Gastroesophageal sphincter (tissue), 4 donors: ENCODE measurements at regions not wholly inside any gene's neighbourhood (a gene's known extent, or its start where the extent isn't known, plus 50 kb on each side); places are given as distances from the start of the nearest gene placed in this dataset.

Source experiments
- ATAC-seq: fragments of 150-250 bp; one replicate; pipeline ENCODE4 v1.9.1; 2016; ENCODE audit warnings: mild to moderate bottlenecking, moderate library complexity
- H3K27ac ChIP-seq, 4 donors: fragments of 200-600 bp; sonication (generic) in 3 of 4; 1 replicate in 3 of 4; 2 replicates in 1 of 4; pipeline ENCODE4 v1.5.1; 2016 to 2019
- H3K27me3 ChIP-seq: fragments of 200-600 bp; sonication (generic); one replicate; pipeline ENCODE4 v1.5.1; 2019
- H3K36me3 ChIP-seq, 2 donors: fragments of 200-600 bp; sonication (generic); one replicate each; pipeline ENCODE4 v1.5.1; 2019; ENCODE audit warnings: control low read depth in 1 of 2
- H3K4me1 ChIP-seq, 3 donors: fragments of 200-600 bp; sonication (generic); 1 replicate in 2 of 3; 2 replicates in 1 of 3; pipeline ENCODE4 v1.5.1; 2016 to 2019; ENCODE audit warnings: control low read depth in 2 of 3
- H3K4me3 ChIP-seq, 2 donors: fragments of 200-600 bp; sonication (generic); one replicate each; pipeline ENCODE4 v1.5.1; 2019; ENCODE audit warnings: mild to moderate bottlenecking in 1 of 2, moderate library complexity in 1 of 2
- H3K9me3 ChIP-seq, 3 donors: fragments of 200-600 bp; sonication (generic); one replicate each; pipeline ENCODE4 v1.5.1; 2017 to 2019; ENCODE audit warnings: control low read depth in 2 of 3
- EP300 ChIP-seq: sonication (generic); formaldehyde crosslinking; IDR thresholded peaks from one replicate; pipeline ENCODE4 v1.6.1; 2017; ENCODE audit warnings: antibody characterized with exemption, mild to moderate bottlenecking
- POLR2A ChIP-seq, 2 donors: fragments of 450-650 bp; IDR thresholded peaks; one replicate each; pipeline ENCODE4 v1.6.1; 2017; ENCODE audit warnings: antibody characterized with exemption in 2 of 2, mild to moderate bottlenecking in 2 of 2, moderate library complexity in 1 of 2
- POLR2AphosphoS5 ChIP-seq: sonication (generic); formaldehyde crosslinking; IDR thresholded peaks from one replicate; pipeline ENCODE4 v1.6.1; 2017; ENCODE audit warnings: antibody characterized with exemption
- WGBS, 2 donors: methylation state at CpG; one replicate each; pipeline ENCODE4 v1.1.5; 2018; ENCODE audit warnings: low coverage in 1 of 2; 5-methylcytosine and 5-hydroxymethylcytosine counted together
- TF ChIP-seq, protein P1 (sequence below), 4 experiments: fragments of 200-600 bp in 2 of 4; fragments of 450-650 bp in 2 of 4; sonication (generic) in 1 of 4; IDR thresholded peaks; one replicate each; pipeline ENCODE4 v1.5.1; 2017 to 2019; ENCODE audit warnings: antibody characterized with exemption in 4 of 4, mild to moderate bottlenecking in 2 of 4, moderate library complexity in 2 of 4

DNA sequence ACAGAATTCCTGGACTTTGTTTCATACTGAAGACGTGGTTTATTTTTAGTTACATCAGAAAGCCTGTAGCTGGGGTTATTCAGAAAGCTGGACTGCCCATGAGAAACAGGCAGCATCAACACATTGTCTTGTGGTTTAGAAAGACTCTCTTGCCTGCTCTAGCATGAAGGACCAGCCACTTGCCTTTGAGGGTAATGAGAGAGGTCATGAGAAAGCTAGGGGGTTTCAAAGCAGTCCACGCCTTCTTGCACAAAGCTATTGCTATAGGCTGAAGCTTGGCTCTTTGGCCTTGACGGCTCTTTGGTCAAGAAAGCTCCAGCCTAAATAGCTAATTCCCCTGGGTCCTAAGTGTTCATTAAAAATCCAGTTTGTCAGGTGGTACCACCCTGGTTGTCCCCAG lies 208.1 kb downstream of the PRDM2 start:
- TF ChIP-seq EP300 = no peak
- TF ChIP-seq POLR2A (IDR thresholded peaks at IDR 0.05) = no peak
- TF ChIP-seq, protein P1, sequence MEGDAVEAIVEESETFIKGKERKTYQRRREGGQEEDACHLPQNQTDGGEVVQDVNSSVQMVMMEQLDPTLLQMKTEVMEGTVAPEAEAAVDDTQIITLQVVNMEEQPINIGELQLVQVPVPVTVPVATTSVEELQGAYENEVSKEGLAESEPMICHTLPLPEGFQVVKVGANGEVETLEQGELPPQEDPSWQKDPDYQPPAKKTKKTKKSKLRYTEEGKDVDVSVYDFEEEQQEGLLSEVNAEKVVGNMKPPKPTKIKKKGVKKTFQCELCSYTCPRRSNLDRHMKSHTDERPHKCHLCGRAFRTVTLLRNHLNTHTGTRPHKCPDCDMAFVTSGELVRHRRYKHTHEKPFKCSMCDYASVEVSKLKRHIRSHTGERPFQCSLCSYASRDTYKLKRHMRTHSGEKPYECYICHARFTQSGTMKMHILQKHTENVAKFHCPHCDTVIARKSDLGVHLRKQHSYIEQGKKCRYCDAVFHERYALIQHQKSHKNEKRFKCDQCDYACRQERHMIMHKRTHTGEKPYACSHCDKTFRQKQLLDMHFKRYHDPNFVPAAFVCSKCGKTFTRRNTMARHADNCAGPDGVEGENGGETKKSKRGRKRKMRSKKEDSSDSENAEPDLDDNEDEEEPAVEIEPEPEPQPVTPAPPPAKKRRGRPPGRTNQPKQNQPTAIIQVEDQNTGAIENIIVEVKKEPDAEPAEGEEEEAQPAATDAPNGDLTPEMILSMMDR (IDR thresholded peaks at IDR 0.05) = no peak
- TF ChIP-seq POLR2AphosphoS5 = no peak
- no peaks in the 10 kb centered on the region for H3K4me1 ChIP-seq
- H3K27ac ChIP-seq = no peak overlapping the region
- no peak for ATAC-seq
- WGBS, 2 donors = 82 to 83% methylated on average over 3 of the region's 3 CpGs
- H3K4me3 ChIP-seq = no peak overlapping the region
- peaks cover 0 to 12% (median 0%) of the 10 kb centered on the region in 3 donors for H3K9me3 ChIP-seq
- H3K36me3 ChIP-seq = no peaks in the 10 kb centered on the region
- no peaks in the 10 kb centered on the region for H3K27me3 ChIP-seq

DNA sequence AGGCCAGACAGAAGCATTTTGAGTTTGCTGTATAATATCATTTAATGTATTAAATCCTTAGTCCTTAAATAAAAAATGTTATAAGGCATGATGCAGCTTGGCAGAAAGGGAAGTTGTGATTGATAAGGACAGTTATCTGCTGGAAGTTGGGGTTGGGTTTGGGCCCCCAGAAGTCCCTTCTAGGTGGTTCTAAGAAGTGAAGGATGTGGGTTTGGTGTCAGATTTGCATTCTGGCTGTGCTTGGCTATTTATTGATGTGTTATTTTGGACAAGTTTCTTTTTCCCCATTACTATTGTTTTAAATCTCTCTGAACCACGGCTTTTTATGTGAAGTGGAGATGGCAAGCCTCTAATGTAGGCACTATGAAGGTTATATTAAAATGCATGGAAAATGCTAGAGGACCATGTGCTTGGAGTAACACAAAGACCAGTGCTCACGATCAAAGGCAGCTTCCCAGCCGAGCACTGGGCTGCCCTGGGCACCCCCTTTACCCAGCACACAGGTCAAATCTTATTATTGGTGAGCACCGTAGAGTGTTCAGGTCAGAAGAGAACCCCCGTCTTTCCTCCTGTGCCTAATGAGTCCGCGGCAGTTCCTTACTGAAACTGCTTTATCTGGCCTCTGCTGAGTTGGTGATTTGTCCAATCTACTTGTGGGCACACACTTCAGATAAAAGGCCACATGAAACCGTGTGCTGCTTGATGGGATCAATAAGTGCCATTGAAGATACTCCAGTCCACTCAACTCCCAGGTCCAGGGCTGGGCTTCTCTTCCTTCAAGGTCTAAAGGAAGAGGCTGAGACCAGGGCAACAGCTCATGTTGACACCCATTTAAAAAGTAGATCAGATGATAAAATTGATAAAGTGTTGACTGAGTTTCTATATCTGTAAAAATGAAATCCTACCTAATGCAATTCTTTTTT lies 212.0 kb downstream of the PRDM2 start:
- Histone ChIP-seq H3K4me3 (no peak overlapping the region), H3K9me3 (no peaks in the 10 kb centered on the region), H3K27me3 (no peaks in the 10 kb centered on the region), H3K4me1 (no peaks in the 10 kb centered on the region), H3K27ac (no peak overlapping the region), H3K36me3 (no peaks in the 10 kb centered on the region)
- no peak for TF ChIP-seq POLR2AphosphoS5
- TF ChIP-seq, protein P1 (IDR thresholded peaks at IDR 0.05) = no peak
- TF ChIP-seq EP300 = no peak
- TF ChIP-seq POLR2A (IDR thresholded peaks at IDR 0.05) = no peak
- no peak for ATAC-seq
- 84 to 94% methylated on average over 6 to 7 of the region's 8 CpGs for WGBS, 2 donors

DNA sequence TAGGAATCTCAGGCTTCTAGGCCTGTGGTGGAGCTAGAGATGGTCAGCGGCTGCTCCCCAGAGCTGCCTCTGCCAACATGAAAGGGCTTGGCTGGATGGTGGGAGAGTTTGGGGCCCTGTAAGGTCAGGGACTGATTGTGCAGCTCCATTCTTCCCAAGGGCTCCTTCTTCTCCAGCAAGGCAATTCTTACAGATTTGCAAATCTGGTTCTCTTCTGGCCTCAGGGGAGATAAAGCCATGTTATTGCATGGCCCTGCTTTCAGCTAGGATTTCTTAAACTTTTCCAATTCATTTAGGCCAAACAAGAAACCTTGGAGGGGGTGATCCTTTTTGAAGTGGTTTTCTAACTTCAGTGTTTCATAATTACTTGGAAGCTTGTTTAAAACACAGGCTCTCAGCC lies 213.4 kb downstream of the PRDM2 start:
- 88% methylated on average over 1 of the region's 1 CpG; no CpG with 5 or more reads in 1 of the 2 donors for WGBS, 2 donors
- Histone ChIP-seq H3K27ac (no peak overlapping the region), H3K4me1 (no peaks in the 10 kb centered on the region), H3K4me3 (no peak overlapping the region), H3K36me3 (no peaks in the 10 kb centered on the region), H3K27me3 (no peaks in the 10 kb centered on the region), H3K9me3 (no peaks in the 10 kb centered on the region)
- TF ChIP-seq, protein P1 (IDR thresholded peaks at IDR 0.05) = no peak
- TF ChIP-seq POLR2A (IDR thresholded peaks at IDR 0.05) (no peak), POLR2AphosphoS5 (no peak), EP300 (no peak)
- ATAC-seq = no peak

DNA sequence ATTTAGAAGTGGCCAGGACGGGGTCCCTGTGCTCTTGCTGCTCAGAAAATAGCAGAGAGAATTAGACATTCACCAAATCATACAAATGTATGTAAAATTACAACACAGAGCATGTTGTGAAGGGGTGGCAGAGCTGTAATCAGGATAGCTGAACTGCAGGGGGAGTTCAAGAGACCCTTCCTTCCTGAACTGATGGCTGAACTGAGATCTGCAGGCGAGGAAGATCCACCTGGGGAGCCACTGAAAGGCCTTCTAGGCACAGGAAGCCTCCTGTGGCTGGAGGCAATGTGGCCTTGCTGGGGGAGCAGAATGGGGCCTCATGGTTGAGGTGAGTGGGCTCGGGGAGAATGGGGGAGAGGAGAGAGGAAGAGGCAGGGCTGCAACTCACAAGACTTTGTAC lies 216.5 kb downstream of the PRDM2 start:
- H3K27me3 ChIP-seq = no peaks in the 10 kb centered on the region
- no peak for ATAC-seq
- 60 to 86% methylated on average over 1 of the region's 3 CpGs for WGBS, 2 donors
- H3K4me1 ChIP-seq = no peaks in the 10 kb centered on the region
- peaks cover 0 to 7% (median 0%) of the 10 kb centered on the region in 3 donors for H3K9me3 ChIP-seq
- H3K36me3 ChIP-seq = no peaks in the 10 kb centered on the region
- H3K27ac ChIP-seq = no peak overlapping the region
- TF ChIP-seq, protein P1 (IDR thresholded peaks at IDR 0.05) = no peak
- TF ChIP-seq EP300 (no peak), POLR2A (IDR thresholded peaks at IDR 0.05) (no peak), POLR2AphosphoS5 (no peak)
- H3K4me3 ChIP-seq = no peak overlapping the region

DNA sequence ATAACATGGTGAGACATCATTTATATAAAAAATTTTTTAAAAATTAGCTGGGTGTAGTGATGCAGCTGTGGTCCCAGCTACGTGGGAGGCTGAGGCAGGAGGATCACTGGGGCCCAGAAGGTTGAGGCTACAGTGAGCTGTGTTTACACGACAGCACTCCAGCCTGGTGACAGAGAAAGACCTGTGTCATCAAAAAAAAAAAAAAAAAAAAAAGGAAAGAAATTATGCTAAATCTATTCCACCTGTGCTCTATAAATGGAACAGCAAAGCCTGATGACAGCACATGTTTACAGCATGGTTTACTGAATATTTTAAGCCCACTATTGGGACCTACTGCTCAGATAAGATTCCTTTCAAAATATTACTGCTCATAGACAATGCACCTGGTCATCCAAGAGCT lies 217.6 kb downstream of the PRDM2 start:
- Histone ChIP-seq H3K27ac (no peak overlapping the region), H3K4me1 (no peaks in the 10 kb centered on the region), H3K9me3 (peaks cover 0 to 7% (median 0%) of the 10 kb centered on the region in 3 donors), H3K27me3 (no peaks in the 10 kb centered on the region), H3K36me3 (no peaks in the 10 kb centered on the region), H3K4me3 (no peak overlapping the region)
- TF ChIP-seq, protein P1 (IDR thresholded peaks at IDR 0.05) = no peak
- TF ChIP-seq EP300 = no peak
- TF ChIP-seq POLR2AphosphoS5 = no peak
- TF ChIP-seq POLR2A (IDR thresholded peaks at IDR 0.05) = no peak
- no peak for ATAC-seq
- WGBS, 2 donors = 40 to 87% methylated on average over 1 to 2 of the region's 2 CpGs
